HL-60/S4 treated with retinoic acid at 250 ng/mL for 4 days and 3 days (cell line): ENCODE measurements at regions not wholly inside any gene's neighbourhood (a gene's known extent, or its start where the extent isn't known, plus 50 kb on each side); places are given as distances from the start of the nearest gene placed in this dataset.

Experiments used
- in situ Hi-C: fragments of 300-500 bp; cut with MboI; formaldehyde crosslinking; loops from 2 replicates; pipeline ENCODE4 v1.7.0; 2022; ENCODE audit warnings: low sequenced_read_pairs

- in situ Hi-C loops: no loop called here
These were observed 157.2 kb upstream of the CD180 start for GRCh38 chr5:67353500-67354450.

GRCh38 chr5:67350618-67351201 lies 154.1 kb upstream of the CD180 start:
- in situ Hi-C loops: no loop called here

GRCh38 chr5:67350185-67350584 lies 153.6 kb upstream of the CD180 start:
- in situ Hi-C loops: no loop called here

GRCh38 chr5:67347821-67348220 lies 151.2 kb upstream of the CD180 start:
- in situ Hi-C loops: no loop called here

GRCh38 chr5:67346611-67347010 lies 150.0 kb upstream of the CD180 start:
- in situ Hi-C loops: no loop called here

- in situ Hi-C loops: no loop called here
These were observed 148.3 kb upstream of the CD180 start for GRCh38 chr5:67344870-67345269.

GRCh38 chr5:67343835-67344234 lies 147.2 kb upstream of the CD180 start:
- in situ Hi-C loops: no loop called here

- in situ Hi-C loops: no loop called here
These were observed 144.9 kb upstream of the CD180 start for GRCh38 chr5:67341478-67341877.

- in situ Hi-C loops: no loop called here
These were observed 142.7 kb upstream of the CD180 start for GRCh38 chr5:67339219-67339767.

- in situ Hi-C loops: no loop called here
These were observed 141.8 kb upstream of the CD180 start for GRCh38 chr5:67338421-67338820.

- in situ Hi-C loops: no loop called here
These were observed 141.2 kb upstream of the CD180 start for GRCh38 chr5:67337751-67338150.

- in situ Hi-C loops: no loop called here
These were observed 138.8 kb upstream of the CD180 start for GRCh38 chr5:67335426-67335825.

- in situ Hi-C loops: no loop called here
These were observed 137.8 kb upstream of the CD180 start for GRCh38 chr5:67334373-67334772.

- in situ Hi-C loops: no loop called here
These were observed 136.6 kb upstream of the CD180 start for GRCh38 chr5:67333171-67333570.

GRCh38 chr5:67331296-67331925 lies 134.8 kb upstream of the CD180 start:
- in situ Hi-C loops: no loop called here

GRCh38 chr5:67319935-67320725 lies 123.5 kb upstream of the CD180 start:
- in situ Hi-C loops: no loop called here

GRCh38 chr5:67318746-67319145 lies 122.1 kb upstream of the CD180 start:
- in situ Hi-C loops: no loop called here

GRCh38 chr5:67317603-67318002 lies 121.0 kb upstream of the CD180 start:
- in situ Hi-C loops: no loop called here

GRCh38 chr5:67316695-67317094 lies 120.1 kb upstream of the CD180 start:
- in situ Hi-C loops: no loop called here

- in situ Hi-C loops: no loop called here
These were observed 118.7 kb upstream of the CD180 start for GRCh38 chr5:67315082-67315989.
